ENCODE measurements at regions not wholly inside any gene's neighbourhood (a gene's known extent, or its start where the extent isn't known, plus 50 kb on each side); places are given as distances from the start of the nearest gene placed in this dataset.

GRCh38 chr16:76157629-76158028, 119.6 kb upstream of the CNTNAP4 start:
- no peak overlapping the region for H3K4me3 ChIP-seq (ENCODE audit: low read depth, low read length)
- no peak for DNase-seq (ENCODE audit: low read depth)
- TF ChIP-seq CTCF (IDR thresholded peaks at IDR 0.05; ENCODE audit: low read depth, low read length, missing control alignments) = no peak
- in situ Hi-C loops (cut with HindIII; ENCODE audit: low sequenced_read_pairs) = no loop called here

DNA sequence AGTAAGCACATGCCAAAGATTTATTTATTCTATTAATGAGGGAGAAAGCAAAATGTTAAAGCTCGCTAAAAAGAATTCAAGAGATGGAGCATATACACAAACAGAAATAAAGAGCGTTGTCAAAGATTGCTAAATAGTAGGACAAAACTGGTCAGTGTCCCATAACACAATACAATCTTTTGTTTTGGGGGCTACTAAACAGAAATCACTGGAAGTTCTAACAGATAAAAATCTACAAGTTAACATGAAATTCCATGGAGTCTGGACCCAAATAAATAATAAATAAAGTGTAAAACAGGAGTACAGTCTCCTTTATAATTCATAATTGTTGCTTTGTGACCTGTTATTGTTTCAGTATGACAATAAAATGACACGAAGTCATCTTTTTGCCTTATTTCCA, 115.2 kb upstream of the CNTNAP4 start:
- no peak for TF ChIP-seq CTCF (IDR thresholded peaks at IDR 0.05; ENCODE audit: low read depth, low read length, missing control alignments)
- DNase-seq (ENCODE audit: low read depth) = no peak
- in situ Hi-C loops (cut with HindIII; ENCODE audit: low sequenced_read_pairs) = no loop called here
- H3K4me3 ChIP-seq (ENCODE audit: low read depth, low read length) = no peak overlapping the region

DNA sequence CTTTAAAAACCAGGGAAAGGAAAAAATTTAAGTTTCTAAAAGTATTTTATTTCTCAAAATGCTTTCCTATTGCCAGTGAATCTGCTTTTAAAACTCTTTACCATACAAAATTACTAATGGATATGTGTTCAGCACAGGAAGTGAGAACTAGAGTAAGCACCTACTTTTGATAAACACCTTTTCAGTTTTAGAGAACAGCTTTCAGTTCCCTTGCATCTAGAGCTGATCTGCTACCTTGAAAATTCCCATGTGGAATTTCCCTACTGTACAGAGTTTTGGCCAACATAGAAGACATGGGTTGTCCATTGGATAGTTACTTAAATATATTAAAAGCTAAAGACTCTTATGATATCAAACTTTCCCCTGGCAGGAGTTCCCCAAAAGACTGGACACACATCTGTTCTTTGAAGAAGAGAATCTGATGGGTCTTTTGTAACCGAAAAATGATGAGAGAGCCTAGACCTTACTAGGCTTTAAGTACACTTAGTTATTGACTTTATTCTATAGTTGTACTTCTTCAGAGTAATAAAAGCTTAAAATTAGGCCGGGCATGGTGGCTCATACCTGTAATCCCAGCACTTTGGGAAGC, 112.1 kb upstream of the CNTNAP4 start:
- no peak for DNase-seq (ENCODE audit: low read depth)
- in situ Hi-C loops (cut with HindIII; ENCODE audit: low sequenced_read_pairs) = no loop called here
- H3K4me3 ChIP-seq (ENCODE audit: low read depth, low read length) = no peak overlapping the region
- no peak for TF ChIP-seq CTCF (IDR thresholded peaks at IDR 0.05; ENCODE audit: low read depth, low read length, missing control alignments)

GRCh38 chr16:76175718-76176117, 101.5 kb upstream of the CNTNAP4 start:
- no peak overlapping the region for H3K4me3 ChIP-seq (ENCODE audit: low read depth, low read length)
- in situ Hi-C loops (cut with HindIII; ENCODE audit: low sequenced_read_pairs) = no loop called here
- no peak for TF ChIP-seq CTCF (IDR thresholded peaks at IDR 0.05; ENCODE audit: low read depth, low read length, missing control alignments)
- DNase-seq (ENCODE audit: low read depth) = no peak

DNA sequence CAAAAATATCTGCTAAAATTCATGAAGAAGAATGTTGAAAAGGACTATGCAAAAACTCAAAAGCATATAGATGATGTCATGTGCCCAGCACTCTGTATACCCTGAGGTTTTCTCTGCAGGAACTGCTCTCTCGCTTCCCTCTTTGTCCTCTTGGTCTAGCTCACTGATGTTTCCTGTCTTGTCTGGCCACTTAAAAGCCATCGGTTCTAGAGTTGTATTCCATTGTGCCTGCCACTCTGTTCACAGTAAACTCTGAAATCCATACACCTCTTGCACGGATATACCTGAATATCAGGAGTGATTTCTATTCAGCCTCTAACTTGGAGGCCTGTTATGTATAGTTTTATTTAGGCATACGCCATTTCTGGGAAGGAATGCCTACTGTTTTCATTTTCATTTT, 101.0 kb upstream of the CNTNAP4 start:
- in situ Hi-C loops (cut with HindIII; ENCODE audit: low sequenced_read_pairs) = no loop called here
- no peak for DNase-seq (ENCODE audit: low read depth)
- TF ChIP-seq CTCF (IDR thresholded peaks at IDR 0.05; ENCODE audit: low read depth, low read length, missing control alignments) = no peak
- H3K4me3 ChIP-seq (ENCODE audit: low read depth, low read length) = no peak overlapping the region

DNA sequence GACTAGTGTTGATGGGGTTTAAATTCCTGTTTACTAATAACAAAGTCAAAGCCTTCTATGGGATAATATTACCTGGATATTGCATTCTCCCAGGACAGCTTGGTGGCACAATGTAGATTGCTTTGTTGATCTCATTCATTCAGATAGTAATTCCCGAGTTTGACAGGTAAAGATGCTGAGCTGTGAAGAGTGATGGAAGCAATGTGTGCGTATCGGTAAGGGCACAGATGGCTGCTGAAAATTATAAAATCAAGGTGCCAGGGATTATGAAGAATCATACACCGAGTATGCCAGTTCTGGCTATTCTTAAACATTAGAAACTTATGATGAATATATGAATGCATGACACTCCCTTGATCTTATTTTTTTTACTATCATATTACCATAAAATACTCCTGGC, 100.6 kb upstream of the CNTNAP4 start:
- DNase-seq (ENCODE audit: low read depth) = no peak
- no peak for TF ChIP-seq CTCF (IDR thresholded peaks at IDR 0.05; ENCODE audit: low read depth, low read length, missing control alignments)
- in situ Hi-C loops (cut with HindIII; ENCODE audit: low sequenced_read_pairs) = no loop called here
- no peak overlapping the region for H3K4me3 ChIP-seq (ENCODE audit: low read depth, low read length)
